HPDE6-E6E7 (cell line): ENCODE measurements at regions not wholly inside any gene's neighbourhood (a gene's known extent, or its start where the extent isn't known, plus 50 kb on each side); places are given as distances from the start of the nearest gene placed in this dataset.
"Not testable (repeated sequence)": the region's sequence is repeated elsewhere in the genome, so short reads cannot be mapped to it uniquely, and the experiment has no call there.

Experiments
- DNase-seq: peaks from one replicate; pipeline ENCODE4 v3.0.0; 2011; ENCODE audit warnings: missing footprints; ENCODE audit errors: extremely low spot score

- DNase-seq = not testable (repeated sequence)
These were observed 543.3 kb downstream of the PRIM2 start for GRCh38 chr6:57860481-57861315.

- DNase-seq = not testable (repeated sequence)
These were observed 552.7 kb downstream of the PRIM2 start for GRCh38 chr6:57870083-57870482.

DNA sequence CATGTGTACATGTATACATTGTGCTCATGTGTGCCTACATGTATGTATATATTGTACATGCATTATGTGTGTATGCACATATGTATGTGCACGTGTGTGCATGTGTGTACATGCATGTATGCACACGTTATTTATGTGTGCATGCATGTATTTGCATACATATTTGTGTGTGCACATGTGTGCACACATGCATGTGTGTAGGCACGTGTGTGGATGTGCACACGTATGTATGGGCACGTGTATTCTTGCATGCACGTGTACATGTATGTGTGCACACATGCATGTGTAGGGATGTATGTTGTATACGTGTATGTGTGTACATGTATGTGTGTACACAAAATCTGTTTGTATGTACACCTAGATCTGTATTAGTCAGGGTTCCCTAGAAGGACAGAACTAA lies 556.0 kb downstream of the PRIM2 start:
- not testable (repeated sequence) for DNase-seq

DNA sequence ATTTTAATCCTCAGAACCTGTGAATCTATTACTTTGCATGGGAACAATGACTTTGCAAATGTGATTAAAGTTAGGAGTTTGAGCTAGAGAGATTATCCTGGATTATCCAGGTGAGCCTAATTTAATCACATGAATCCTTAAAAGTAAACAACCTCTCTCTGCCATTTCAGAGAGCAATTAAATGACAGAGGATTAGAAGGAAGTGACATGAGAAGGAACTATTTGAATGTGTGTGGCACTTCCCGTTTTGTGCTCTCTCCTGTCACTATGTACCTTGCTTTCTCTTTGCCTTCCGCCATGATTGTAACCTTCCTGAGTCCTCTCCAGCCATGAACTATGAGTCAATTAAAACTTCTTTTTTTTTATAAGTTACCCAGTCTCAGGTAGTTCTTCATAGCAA lies 559.2 kb downstream of the PRIM2 start:
- not testable (repeated sequence) for DNase-seq

- DNase-seq = not testable (repeated sequence)
These were observed 560.3 kb downstream of the PRIM2 start for GRCh38 chr6:57877729-57878128.

DNA sequence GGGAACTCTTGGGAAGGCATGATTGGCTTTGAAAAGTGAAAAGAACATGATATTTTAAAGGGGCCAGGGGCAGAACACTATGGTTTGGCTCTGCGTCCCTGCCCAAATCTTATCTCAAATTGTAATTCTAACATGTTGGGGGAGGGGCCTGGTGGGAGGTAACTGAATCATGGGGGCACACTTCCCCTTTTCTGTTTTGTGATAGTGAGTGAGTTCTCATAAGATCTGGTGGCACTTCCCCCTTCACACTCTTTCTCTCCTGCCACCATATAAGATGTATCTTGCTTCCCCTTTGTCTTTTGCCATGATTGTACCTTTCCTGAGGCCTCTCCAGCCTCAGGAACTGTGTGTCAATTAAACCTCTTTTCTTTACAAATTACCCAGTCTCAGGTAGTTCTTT lies 561.4 kb downstream of the PRIM2 start:
- not testable (repeated sequence) for DNase-seq

- not testable (repeated sequence) for DNase-seq
These were observed 581.4 kb downstream of the PRIM2 start for GRCh38 chr6:57898850-57899249.

DNA sequence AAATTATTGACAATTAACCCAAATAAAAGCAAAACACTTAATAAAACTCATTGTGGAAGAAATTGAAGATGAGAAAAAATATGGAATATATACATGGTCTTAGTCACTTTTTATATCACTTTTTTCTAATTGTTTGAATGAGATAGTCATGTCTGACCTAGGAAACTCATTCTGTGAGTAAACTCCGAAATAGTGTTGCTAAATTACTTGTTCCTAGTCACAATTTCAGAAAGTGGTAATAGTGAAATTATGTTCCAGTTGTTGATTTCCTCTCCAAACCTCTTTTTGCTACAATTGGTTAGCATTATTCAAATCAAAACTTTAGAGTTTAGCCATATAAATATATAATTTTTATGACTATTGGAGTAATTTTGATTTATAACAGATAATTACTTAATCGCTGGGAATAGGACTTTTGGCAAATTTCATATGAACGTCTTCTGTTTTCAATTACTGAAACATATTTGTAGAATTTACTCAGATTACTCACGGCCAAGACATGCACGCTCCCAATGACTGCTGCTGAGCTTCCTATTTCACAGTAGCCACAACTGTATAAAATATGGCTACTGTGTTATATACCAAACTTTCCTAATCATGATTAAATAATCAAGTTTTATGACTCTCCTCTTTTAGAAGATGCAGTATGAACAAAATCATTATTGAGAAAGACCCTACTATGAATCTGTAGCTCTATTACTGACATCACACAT lies 583.4 kb downstream of the PRIM2 start:
- DNase-seq = not testable (repeated sequence)

DNA sequence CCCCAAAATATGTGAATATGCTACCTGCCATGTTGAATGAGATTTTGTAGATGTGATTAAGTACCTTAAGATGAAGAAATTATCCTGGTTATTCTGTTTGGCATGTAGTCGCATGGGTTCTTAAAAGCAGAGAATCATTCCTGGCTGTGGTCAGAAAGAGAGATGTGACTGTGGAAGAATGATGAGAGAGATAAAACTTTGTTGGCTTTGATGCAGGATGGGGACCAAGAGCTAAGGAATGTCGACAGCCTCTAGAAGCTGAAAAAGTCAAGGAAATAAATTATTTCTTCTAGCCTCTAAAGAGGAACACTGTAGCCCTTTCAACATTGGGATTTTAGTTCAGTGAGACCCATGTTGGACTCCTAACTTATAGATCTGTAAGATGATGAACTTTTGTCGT lies 584.0 kb downstream of the PRIM2 start:
- DNase-seq = not testable (repeated sequence)

- not testable (repeated sequence) for DNase-seq
These were observed 586.9 kb downstream of the PRIM2 start for GRCh38 chr6:57904356-57904755.

- DNase-seq = not testable (repeated sequence)
These were observed 597.9 kb downstream of the PRIM2 start for GRCh38 chr6:57915300-57915699.

GRCh38 chr6:57942966-57943365 lies 625.5 kb downstream of the PRIM2 start:
- DNase-seq = not testable (repeated sequence)

- DNase-seq = not testable (repeated sequence)
These were observed 628.8 kb downstream of the PRIM2 start for GRCh38 chr6:57946084-57946768.

GRCh38 chr6:57946769-57947091 lies 629.3 kb downstream of the PRIM2 start:
- not testable (repeated sequence) for DNase-seq

GRCh38 chr6:57948481-57948880 lies 631.1 kb downstream of the PRIM2 start:
- not testable (repeated sequence) for DNase-seq

- not testable (repeated sequence) for DNase-seq
These were observed 633.0 kb downstream of the PRIM2 start for GRCh38 chr6:57950430-57950829.

DNA sequence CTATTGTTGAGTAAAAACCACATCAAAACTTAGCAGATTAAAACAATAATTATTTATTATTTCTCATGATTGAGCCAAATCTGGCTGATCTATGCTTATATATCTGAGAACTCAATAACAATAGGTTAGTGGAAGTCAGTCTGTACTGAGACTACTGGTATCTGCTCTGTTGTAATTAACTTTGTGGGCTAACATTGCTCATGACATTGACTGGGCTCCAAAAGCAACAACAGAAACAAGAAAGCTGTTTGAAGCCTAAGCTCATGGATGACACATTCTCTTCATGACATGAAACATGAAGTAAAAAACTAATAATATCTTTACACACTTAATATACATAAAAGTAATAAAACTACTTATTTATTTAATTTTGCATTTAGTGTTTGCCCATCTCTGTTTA lies 649.3 kb downstream of the PRIM2 start:
- DNase-seq = not testable (repeated sequence)

DNA sequence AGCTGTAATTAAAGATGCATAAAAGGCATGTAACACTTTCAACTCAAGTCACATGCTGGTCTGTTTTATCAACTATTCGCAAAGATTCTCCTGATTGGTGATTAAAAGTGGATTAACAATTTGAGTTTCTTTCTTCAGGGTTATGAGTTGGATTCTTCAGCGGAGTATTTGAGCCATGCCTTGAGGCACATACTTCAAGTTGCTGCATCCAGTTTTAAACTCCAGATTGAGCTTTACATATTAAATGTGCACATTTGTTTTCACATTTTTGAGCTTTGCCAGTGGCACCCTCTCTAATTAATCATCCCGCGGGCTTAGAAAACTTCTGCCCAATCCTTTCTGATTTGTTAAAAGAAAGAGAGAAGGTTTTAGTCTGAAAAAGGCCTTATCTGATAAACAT lies 654.5 kb downstream of the PRIM2 start:
- not testable (repeated sequence) for DNase-seq

DNA sequence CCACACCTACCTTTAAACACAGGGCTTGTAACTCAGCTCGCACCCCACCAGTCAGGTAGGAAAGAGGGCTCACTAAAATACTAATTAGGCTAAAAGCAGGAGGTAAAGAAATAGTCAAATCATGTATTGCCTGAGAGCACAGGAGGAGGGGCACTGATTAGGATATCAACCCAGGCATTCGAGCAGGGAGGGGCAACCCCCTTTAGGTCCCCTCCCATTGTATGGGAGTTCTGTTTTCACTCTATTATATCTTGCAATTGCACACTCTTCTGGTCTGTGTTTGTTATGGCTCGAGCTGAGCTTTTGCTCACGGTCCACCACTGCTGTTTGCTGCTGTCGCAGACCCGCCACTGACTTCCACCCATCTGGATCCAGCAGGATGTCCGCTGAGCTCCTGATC lies 657.2 kb downstream of the PRIM2 start:
- no peak for DNase-seq

DNA sequence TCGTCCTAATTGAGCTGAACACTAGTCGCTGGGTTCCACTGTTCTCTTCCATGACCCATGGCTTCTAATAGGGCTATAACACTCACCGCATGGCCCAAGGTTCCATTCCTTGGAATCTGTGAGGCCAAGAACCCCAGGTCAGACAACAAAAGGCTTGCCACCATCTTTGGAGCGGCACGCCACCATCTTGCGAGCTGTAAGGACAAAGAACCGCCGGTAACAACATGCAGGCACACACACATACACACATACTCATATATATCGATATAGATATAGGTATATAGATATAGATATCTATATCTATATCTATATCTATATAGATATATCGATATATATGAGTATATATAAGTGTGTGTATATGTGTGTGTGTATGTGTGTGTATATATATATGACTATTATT lies 657.7 kb downstream of the PRIM2 start:
- not testable (repeated sequence) for DNase-seq

DNA sequence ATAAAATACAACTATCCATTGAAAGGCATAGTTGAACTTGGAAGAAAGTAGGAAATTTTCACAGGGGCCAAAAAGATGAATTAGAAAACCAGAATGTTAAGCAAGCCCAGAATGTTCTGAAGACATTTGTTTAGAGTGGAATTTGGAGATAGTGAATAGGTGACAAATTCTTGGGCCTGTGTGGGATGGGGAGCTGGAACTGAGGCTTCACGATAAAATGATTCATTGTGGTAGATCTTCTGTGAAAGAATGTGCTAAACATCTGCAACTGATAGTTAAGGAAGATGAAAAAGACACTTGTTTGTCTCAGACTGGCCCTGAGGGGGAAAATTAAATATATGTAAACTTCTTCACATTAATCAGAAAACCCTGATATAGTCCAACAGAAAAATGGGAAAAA lies 658.9 kb downstream of the PRIM2 start:
- not testable (repeated sequence) for DNase-seq

- not testable (repeated sequence) for DNase-seq
These were observed 666.2 kb downstream of the PRIM2 start for GRCh38 chr6:57983603-57984002.
